K562 (cell line): ENCODE measurements at regions not wholly inside any gene's neighbourhood (a gene's known extent, or its start where the extent isn't known, plus 50 kb on each side); places are given as distances from the start of the nearest gene placed in this dataset.

ENCODE experiments used
- CREB1 ChIP-seq, 2 experiments: sonication (generic) in 1 of 2; formaldehyde crosslinking in 1 of 2; IDR thresholded peaks; 2 replicates each; pipeline versions ENCODE4 v1.6.1 to v1.8.0; 2012 to 2022; ENCODE audit warnings: inconsistent platforms in 1 of 2, mild to moderate bottlenecking in 1 of 2, missing genetic modification reagents in 1 of 2, moderate library complexity in 1 of 2
- CTCF ChIP-seq, 3 experiments: IDR thresholded peaks in 2 of 3; conservative IDR thresholded peaks in 1 of 3; 2 replicates each; pipeline ENCODE4 v1.5.1; 2011 to 2012; ENCODE audit warnings: low read length in 3 of 3, mild to moderate bottlenecking in 3 of 3, control low read depth in 2 of 3, improper control_type of control experiment in 1 of 3, inconsistent platforms in 1 of 3, low read depth in 1 of 3, mixed read lengths in 1 of 3, moderate library complexity in 1 of 3; ENCODE audit not compliant: insufficient read depth in 2 of 3
- JUND ChIP-seq, 2 experiments: IDR thresholded peaks; 2 replicates in 1 of 2; 3 replicates in 1 of 2; pipeline ENCODE4 v1.6.1; 2011; ENCODE audit warnings: borderline replicate concordance in 2 of 2, low read depth in 2 of 2, low read length in 2 of 2, improper control_type of control experiment in 1 of 2, missing biosample characterization in 1 of 2, missing genetic modification characterization in 1 of 2, missing genetic modification reagents in 1 of 2
- NFE2 ChIP-seq: IDR thresholded peaks from 2 replicates; pipeline ENCODE4 v1.6.1; 2014; ENCODE audit warnings: antibody characterized with exemption, low read depth
- RFX5 ChIP-seq: IDR thresholded peaks from 2 replicates; pipeline ENCODE4 v1.6.1; 2011; ENCODE audit warnings: low read depth, mild to moderate bottlenecking, improper control_type of control experiment, low read length
- ZNF511 ChIP-seq: sonication (generic); formaldehyde crosslinking; IDR thresholded peaks from 2 replicates; pipeline ENCODE4 v1.8.0; 2022; ENCODE audit warnings: mild to moderate bottlenecking, missing genetic modification reagents

GRCh38 chr11:44671234-44671633, 55.5 kb upstream of the TSPAN18 start:
- TF ChIP-seq JUND (IDR thresholded peaks at IDR 0.05; ENCODE audit: borderline replicate concordance, low read depth, low read length) (no peak), JUND (tag; IDR thresholded peaks at IDR 0.05; ENCODE audit: borderline replicate concordance, low read depth, low read length) (no peak), NFE2 (no peak), RFX5 (no peak), CTCF (IDR thresholded peaks at IDR 0.05 in 2 of 3, conservative IDR thresholded peaks at IDR 0.05 in 1 of 3; ENCODE audit: insufficient read depth in 2 of 3, low read depth in 1 of 3, low read length in 3 of 3) (no peak), ZNF511 (no peak), CREB1 (IDR thresholded peaks at IDR 0.05) (no peak), CREB1 (CRISPR knock-in tag; IDR thresholded peaks at IDR 0.05) (no peak)
